A549 (cell line): ENCODE measurements at regions not wholly inside any gene's neighbourhood (a gene's known extent, or its start where the extent isn't known, plus 50 kb on each side); places are given as distances from the start of the nearest gene placed in this dataset.
"Not testable (repeated sequence)": the region's sequence is repeated elsewhere in the genome, so short reads cannot be mapped to it uniquely, and the experiment has no call there.

ENCODE experiments used
- CBX2 ChIP-seq: fragments of 200-600 bp; sonication (generic); IDR thresholded peaks from 2 replicates; pipeline ENCODE4 v1.6.1; 2016; ENCODE audit warnings: low read depth, mild to moderate bottlenecking, borderline replicate concordance
- CEBPB ChIP-seq, 2 experiments: fragments of >200 bp in 1 of 2; sonication (Bioruptor Twin) in 1 of 2; formaldehyde crosslinking in 1 of 2; IDR thresholded peaks; 2 replicates each; pipeline ENCODE4 v1.6.1; 2012 to 2016
- CHD2 ChIP-seq: fragments of 150-350 bp; IDR thresholded peaks from 2 replicates; pipeline ENCODE4 v1.6.1; 2014; ENCODE audit warnings: low read length; ENCODE audit not compliant: partially characterized antibody
- CHD4 ChIP-seq: fragments of 200-600 bp; sonication (generic); IDR thresholded peaks from 2 replicates; pipeline ENCODE4 v1.6.1; 2016; ENCODE audit warnings: antibody characterized with exemption, mild to moderate bottlenecking, borderline replicate concordance
- CTCF ChIP-seq: fragments of >200 bp; sonication (Bioruptor Twin); formaldehyde crosslinking; IDR thresholded peaks from 3 replicates; pipeline ENCODE4 v1.5.1; 2016
- EP300 ChIP-seq, 2 experiments: fragments of >200 bp; sonication (Bioruptor Twin); formaldehyde crosslinking; IDR thresholded peaks; 2 replicates in 1 of 2; 3 replicates in 1 of 2; pipeline ENCODE4 v1.6.1; 2016 to 2017
- NFE2L2 ChIP-seq: fragments of 150-350 bp; conservative IDR thresholded peaks from 2 replicates; pipeline ENCODE4 v1.6.1; 2014; ENCODE audit warnings: low read length
- POLR2A ChIP-seq: IDR thresholded peaks from 2 replicates; pipeline ENCODE4 v1.6.1; 2012; ENCODE audit warnings: mild to moderate bottlenecking, low read length
- TF ChIP-seq, protein P1 (sequence below): fragments of 200-600 bp; sonication (generic); IDR thresholded peaks from 2 replicates; pipeline ENCODE4 v1.6.1; 2016; ENCODE audit warnings: antibody characterized with exemption, mild to moderate bottlenecking, moderate library complexity
- TF ChIP-seq, protein P2 (sequence below): IDR thresholded peaks from 2 replicates; pipeline ENCODE4 v1.6.1; 2012
- TF ChIP-seq, protein P3 (sequence below): fragments of 450-650 bp; IDR thresholded peaks from 2 replicates; pipeline ENCODE4 v1.6.1; 2014; ENCODE audit warnings: antibody characterized with exemption

DNA sequence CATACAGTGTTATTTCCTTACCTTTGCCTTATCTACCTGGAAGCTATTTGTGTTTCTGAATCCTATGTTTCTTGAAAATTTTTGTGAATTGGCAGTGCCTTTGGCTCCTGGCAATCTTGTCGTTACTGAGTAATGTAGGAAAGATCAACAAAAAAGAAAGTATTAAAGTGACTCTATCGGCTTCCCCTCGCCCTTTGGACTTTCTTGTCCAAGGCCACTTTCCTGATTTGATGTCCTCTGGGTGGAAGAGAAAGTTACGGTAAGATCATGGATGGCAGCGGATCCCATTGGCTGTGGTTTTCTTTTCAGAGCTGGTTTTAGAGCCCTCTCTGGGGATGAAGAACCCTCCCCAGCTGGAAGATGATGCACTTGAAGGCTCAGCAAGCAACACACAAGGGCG lies 324.9 kb upstream of the COX7C start:
- TF ChIP-seq NFE2L2; CTCF; POLR2A; EP300 (IDR thresholded peaks at IDR 0.05); CHD2; CEBPB (IDR thresholded peaks at IDR 0.05); CHD4; CBX2: not testable (repeated sequence)
- TF ChIP-seq, protein P1, sequence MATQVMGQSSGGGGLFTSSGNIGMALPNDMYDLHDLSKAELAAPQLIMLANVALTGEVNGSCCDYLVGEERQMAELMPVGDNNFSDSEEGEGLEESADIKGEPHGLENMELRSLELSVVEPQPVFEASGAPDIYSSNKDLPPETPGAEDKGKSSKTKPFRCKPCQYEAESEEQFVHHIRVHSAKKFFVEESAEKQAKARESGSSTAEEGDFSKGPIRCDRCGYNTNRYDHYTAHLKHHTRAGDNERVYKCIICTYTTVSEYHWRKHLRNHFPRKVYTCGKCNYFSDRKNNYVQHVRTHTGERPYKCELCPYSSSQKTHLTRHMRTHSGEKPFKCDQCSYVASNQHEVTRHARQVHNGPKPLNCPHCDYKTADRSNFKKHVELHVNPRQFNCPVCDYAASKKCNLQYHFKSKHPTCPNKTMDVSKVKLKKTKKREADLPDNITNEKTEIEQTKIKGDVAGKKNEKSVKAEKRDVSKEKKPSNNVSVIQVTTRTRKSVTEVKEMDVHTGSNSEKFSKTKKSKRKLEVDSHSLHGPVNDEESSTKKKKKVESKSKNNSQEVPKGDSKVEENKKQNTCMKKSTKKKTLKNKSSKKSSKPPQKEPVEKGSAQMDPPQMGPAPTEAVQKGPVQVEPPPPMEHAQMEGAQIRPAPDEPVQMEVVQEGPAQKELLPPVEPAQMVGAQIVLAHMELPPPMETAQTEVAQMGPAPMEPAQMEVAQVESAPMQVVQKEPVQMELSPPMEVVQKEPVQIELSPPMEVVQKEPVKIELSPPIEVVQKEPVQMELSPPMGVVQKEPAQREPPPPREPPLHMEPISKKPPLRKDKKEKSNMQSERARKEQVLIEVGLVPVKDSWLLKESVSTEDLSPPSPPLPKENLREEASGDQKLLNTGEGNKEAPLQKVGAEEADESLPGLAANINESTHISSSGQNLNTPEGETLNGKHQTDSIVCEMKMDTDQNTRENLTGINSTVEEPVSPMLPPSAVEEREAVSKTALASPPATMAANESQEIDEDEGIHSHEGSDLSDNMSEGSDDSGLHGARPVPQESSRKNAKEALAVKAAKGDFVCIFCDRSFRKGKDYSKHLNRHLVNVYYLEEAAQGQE: not testable (repeated sequence)
- TF ChIP-seq, protein P2, sequence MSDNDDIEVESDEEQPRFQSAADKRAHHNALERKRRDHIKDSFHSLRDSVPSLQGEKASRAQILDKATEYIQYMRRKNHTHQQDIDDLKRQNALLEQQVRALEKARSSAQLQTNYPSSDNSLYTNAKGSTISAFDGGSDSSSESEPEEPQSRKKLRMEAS: not testable (repeated sequence)
- TF ChIP-seq, protein P3, sequence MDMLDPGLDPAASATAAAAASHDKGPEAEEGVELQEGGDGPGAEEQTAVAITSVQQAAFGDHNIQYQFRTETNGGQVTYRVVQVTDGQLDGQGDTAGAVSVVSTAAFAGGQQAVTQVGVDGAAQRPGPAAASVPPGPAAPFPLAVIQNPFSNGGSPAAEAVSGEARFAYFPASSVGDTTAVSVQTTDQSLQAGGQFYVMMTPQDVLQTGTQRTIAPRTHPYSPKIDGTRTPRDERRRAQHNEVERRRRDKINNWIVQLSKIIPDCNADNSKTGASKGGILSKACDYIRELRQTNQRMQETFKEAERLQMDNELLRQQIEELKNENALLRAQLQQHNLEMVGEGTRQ: not testable (repeated sequence)
